GM12875 (cell line): ENCODE measurements at regions not wholly inside any gene's neighbourhood (a gene's known extent, or its start where the extent isn't known, plus 50 kb on each side); places are given as distances from the start of the nearest gene placed in this dataset.

ENCODE experiments used
- H3K4me3 ChIP-seq: one replicate; pipeline ENCODE4 v1.5.1; 2011; ENCODE audit warnings: low read depth, low read length, control low read depth
- TF ChIP-seq, protein P1 (sequence below): IDR thresholded peaks from 2 replicates; pipeline ENCODE4 v1.5.1; 2011; ENCODE audit warnings: low read depth, mild to moderate bottlenecking, control low read depth, inconsistent platforms, low read length, moderate library complexity, borderline replicate concordance; ENCODE audit not compliant: insufficient read depth

DNA sequence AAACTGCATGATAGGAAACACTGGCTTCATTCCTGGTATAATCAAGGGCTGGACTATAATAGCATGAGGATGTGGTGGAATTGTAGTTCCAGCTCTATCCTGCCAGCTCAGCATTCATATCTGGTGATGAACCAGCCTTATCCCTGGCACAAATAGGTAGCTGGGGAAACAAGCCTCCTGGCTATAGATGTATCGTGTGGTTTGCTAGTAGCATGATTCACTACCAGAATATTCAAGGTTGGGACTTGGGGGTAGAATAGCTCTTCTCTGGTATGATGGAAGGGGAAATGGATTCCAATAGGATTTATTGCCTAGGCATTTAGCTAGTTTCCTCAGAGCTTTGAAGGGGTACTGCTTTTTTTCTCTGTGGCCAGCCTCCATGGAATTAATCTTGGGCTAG, 532.8 kb downstream of the FBXO15 start:
- TF ChIP-seq, protein P1, sequence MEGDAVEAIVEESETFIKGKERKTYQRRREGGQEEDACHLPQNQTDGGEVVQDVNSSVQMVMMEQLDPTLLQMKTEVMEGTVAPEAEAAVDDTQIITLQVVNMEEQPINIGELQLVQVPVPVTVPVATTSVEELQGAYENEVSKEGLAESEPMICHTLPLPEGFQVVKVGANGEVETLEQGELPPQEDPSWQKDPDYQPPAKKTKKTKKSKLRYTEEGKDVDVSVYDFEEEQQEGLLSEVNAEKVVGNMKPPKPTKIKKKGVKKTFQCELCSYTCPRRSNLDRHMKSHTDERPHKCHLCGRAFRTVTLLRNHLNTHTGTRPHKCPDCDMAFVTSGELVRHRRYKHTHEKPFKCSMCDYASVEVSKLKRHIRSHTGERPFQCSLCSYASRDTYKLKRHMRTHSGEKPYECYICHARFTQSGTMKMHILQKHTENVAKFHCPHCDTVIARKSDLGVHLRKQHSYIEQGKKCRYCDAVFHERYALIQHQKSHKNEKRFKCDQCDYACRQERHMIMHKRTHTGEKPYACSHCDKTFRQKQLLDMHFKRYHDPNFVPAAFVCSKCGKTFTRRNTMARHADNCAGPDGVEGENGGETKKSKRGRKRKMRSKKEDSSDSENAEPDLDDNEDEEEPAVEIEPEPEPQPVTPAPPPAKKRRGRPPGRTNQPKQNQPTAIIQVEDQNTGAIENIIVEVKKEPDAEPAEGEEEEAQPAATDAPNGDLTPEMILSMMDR = no peak
- no peak overlapping the region for H3K4me3 ChIP-seq

- H3K4me3 ChIP-seq = no peak overlapping the region
- TF ChIP-seq, protein P1 = no peak
Observed at GRCh38 chr18:73613706-73614340, 533.8 kb downstream of the FBXO15 start.

GRCh38 chr18:73597832-73598615, 549.6 kb downstream of the FBXO15 start:
- TF ChIP-seq, protein P1 = no peak
- no peak overlapping the region for H3K4me3 ChIP-seq

DNA sequence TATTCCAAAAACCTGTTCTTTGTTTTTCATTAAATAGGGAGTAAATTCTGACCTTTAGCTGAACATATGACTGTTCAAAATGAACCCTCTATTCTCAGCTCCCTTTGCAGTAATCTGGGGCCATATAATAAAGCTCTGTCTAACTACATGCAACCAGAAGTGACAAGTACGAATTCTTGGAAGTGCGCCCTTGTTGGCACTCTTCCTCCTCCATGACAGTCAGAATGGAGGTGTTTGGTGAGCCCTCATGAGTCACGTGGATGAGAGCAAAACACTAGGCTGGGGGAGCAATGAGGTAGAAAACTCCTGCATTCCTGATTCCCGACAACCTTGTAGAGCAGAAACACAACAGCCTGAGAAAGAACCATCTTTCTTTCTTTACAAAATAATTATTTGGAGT, 552.9 kb downstream of the FBXO15 start:
- TF ChIP-seq, protein P1 = no peak

GRCh38 chr18:73593207-73593606, 554.4 kb downstream of the FBXO15 start:
- H3K4me3 ChIP-seq = no peak overlapping the region
- TF ChIP-seq, protein P1 = no peak

More for the DNA sequence above, 552.9 kb downstream of the FBXO15 start:
- no peak overlapping the region for H3K4me3 ChIP-seq

DNA sequence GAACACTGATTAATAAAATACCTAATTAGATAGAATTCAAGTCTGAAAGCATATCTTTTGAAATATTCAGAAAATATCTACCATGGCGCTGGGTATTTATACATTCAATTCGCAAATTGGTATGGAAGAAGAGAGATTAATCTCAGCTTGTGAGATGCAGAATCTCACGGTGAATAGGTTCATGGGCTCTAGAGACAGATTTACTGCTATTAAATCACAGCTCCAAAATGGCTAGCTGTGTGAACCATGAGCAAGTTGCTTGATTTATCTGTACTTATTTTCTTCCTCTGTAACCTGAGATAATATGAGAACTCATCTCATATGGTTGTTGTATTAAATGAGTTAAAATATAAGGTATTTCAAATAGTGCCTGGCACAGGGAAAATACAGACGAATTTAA, 556.7 kb downstream of the FBXO15 start:
- TF ChIP-seq, protein P1 = no peak
- H3K4me3 ChIP-seq = no peak overlapping the region

DNA sequence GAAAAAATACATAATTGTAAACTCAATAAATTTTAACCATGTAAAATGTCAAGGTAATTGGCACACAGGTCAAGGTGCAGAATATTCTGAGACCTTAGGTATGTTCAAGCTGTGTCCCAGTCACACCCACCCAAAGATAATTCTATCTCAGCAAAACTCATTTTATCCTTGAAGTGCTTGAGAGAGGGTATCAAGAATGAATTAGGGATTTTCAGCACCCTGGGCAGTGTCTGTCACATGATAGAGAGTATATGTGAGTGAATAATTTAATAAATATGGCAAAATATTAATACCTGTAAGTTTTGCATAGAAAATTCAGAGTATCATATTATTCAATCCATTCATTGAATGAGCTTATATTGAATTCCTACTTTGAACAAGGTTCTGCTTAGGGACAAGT, 567.9 kb downstream of the FBXO15 start:
- TF ChIP-seq, protein P1 = no peak

More for the DNA sequence above, 567.9 kb downstream of the FBXO15 start:
- H3K4me3 ChIP-seq = no peak overlapping the region
